Right forelimb (tissue), 1 donor: ENCODE measurements at regions not wholly inside any gene's neighbourhood (a gene's known extent, or its start where the extent isn't known, plus 50 kb on each side); places are given as distances from the start of the nearest gene placed in this dataset.
"Not testable (repeated sequence)": the region's sequence is repeated elsewhere in the genome, so short reads cannot be mapped to it uniquely, and the experiment has no call there.

Source experiments
- DNase-seq: peaks from one replicate; pipeline ENCODE4 v3.0.0-alpha.2; 2018

- no peak for DNase-seq
Measured at GRCh38 chr7:16318989-16319915, 102.1 kb downstream of the CRPPA start.

GRCh38 chr7:16318463-16318862 is 102.9 kb downstream of the CRPPA start:
- no peak for DNase-seq

GRCh38 chr7:16317406-16317805 is 103.9 kb downstream of the CRPPA start:
- DNase-seq, result no peak

DNA sequence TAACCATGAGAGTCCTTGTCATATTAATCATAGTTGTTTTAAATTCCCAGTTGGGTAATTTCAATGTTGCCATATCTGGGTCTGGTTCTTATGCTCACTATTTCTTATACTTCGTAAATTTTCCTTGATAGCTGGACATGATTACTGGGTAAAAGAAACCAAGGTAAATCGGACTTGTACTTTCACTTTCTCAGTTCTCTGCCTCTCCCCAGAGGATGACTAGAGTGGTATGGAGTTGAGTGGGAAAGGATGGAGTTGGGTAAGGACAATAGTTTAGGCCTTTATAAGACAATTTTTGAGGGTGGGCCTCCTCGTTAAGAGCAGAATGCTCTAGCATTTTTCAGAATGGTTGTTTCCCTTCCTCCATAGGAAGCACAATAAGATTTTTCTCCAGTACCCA is 106.1 kb downstream of the CRPPA start:
- no peak for DNase-seq

- DNase-seq, result no peak
Measured at GRCh38 chr7:16309129-16309528, 112.2 kb downstream of the CRPPA start.

GRCh38 chr7:16301291-16301690 is 120.0 kb downstream of the CRPPA start:
- no peak for DNase-seq

DNA sequence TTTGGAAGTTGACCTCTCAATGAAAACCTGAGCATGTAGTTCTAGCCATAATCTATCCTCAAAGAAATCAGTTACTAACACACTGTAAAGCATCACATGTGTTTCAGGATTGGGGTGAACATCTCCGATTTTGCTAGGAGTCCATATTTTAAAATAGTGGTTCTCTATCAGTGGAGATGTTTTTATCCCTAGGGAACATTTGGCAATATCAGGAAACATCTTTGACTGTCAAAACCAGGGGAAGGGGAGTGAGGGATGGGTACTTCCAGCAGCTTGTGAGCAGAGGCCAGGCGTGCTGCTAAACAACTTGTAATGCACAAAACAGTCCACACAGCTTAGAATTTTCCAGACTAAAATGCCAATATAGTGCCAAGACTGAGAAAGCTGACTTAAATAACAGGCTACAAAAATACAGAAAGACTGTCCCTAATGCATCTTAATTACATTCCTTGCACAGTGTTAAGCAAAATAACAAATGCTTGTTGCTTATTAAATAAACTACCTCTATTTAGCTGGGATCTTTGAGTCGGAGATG is 120.9 kb downstream of the CRPPA start:
- DNase-seq, result no peak

- DNase-seq, result no peak
Measured at GRCh38 chr7:16299853-16300252, 121.5 kb downstream of the CRPPA start.

DNA sequence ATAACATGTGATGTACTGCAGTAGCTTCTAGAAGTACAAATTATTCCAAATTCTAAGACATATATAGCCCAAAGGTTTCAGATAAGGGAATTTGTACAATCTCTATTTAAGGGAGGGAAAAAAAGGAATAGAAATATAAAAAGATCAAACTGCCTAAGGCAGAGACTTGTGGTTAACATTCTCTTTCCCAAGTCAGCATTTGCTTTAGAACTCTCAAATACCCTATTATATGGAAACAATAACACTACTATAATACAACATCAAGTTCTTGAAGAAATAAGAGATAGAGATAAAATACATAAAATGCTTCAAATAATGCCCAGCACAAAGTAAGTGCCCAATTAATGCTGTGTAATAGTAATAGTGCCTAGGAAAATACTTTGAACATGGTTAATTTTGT is 123.1 kb downstream of the CRPPA start:
- DNase-seq, result no peak

GRCh38 chr7:16295558-16295957 is 125.8 kb downstream of the CRPPA start:
- DNase-seq, result no peak

- no peak for DNase-seq
Measured at GRCh38 chr7:16293669-16294425, 127.5 kb downstream of the CRPPA start.

DNA sequence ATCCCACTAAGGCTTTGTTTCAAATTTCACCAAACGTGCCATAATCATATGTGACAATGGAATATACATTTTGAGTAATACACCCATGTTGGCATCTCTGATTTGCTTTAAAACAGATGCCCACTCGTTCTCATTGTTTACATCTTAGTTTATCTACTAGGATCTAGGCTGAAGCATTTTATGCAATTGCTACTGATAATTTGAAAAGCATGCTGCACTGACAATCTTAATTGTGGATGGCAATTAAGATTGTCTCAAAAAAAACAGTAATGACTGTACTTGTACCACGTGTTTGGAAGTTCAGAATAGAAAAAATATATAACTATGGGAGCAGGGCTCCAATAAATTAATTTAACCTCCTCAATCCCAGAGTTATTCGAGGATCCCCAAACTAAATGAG is 136.8 kb downstream of the CRPPA start:
- DNase-seq, result no peak

GRCh38 chr7:16278167-16278787 is 143.1 kb downstream of the CRPPA start:
- no peak for DNase-seq

DNA sequence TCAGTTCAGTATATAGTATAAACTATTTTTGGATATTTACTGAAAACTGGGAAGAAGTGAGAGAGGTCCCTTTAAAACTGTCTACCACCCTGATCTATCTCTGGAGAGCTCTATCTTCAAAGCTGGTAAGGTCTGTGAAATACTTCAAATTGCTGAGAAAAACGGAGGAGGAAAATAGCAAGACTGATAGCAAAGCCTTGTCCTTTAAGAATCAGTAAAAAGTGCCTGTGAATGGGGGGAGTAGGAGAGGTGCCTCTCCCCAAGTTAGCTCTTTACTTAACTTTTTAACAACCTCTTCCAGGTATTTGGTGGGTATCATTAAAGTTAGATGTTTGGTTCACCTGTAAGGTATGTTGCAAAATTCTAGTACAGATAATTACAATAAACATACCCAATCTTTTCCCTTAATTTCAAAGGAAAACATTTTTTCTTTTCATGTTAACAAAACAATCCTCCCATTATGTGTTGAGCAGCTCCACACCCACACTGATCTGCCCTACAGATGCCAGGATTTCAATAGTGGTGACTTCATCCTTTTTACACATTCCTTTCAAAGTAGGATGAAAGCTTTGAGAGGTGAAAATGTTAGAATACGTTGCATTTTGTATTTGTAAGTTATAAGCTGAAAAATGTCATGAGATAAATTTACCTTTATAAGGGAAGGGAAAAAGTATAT is 149.2 kb downstream of the CRPPA start:
- no peak for DNase-seq

DNA sequence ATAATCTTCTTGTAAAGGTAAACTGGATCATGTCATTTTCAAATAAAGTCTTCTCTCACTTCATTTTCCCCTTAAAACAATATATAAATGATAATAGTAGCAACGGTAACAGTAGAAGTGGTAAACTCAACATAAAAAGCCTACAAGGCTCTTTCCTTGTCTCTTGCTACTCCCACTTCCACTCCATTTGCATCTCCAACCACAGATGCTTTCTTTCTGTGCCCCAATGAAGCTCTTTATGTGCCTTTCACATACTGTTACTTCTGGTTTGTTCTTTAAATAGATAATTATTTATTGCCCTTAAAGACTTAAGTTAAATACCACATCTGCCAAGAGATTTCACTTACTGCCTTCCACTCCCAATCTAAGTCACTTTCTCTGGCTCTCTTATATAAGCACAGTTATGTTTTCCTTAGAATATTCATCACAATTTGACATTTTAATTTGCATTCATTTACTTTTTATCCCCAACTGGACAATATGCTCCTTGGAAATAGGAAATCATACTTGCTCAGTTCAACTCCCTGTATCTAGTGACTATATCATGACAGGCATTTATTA is 149.9 kb downstream of the CRPPA start:
- no peak for DNase-seq

DNA sequence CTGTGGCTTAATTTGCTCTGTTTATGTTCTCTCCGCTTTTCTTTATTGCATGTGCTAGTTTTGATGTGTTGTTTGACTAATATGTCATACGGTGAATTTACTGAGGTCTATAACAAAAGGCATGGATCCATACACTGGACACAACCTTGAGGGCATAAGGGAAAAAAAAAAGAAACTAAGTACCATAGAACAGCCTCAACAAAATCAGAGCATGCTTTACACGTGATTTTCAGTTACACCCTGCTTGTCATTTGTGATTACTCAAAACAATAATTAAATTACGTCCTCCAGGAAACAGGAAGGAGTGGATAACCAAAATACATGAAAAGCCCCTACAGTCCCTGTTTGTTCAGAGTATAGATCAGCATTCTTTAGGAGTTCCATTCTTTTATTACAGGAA is 150.5 kb downstream of the CRPPA start:
- no peak for DNase-seq

GRCh38 chr7:16268821-16269768 is 152.2 kb downstream of the CRPPA start:
- DNase-seq, result no peak

GRCh38 chr7:16267953-16268820 is 153.2 kb downstream of the CRPPA start:
- no peak for DNase-seq

DNA sequence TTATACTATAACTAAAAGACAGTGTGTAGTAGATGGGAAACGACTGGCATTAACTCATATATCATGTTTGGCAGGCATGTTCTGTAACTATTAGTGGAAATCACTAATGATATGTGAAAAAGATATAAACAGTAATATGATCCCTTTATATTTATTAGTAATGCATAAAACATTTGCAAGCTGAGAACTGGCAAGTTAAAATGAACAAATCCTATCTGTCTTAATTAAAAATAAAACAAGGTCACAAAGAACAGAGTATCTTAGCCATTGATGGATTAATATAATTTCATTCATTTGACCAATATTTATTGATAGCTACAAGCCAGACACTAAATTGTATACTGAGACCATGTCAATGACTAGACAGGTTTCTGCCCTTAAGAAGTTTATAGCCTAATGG is 154.5 kb downstream of the CRPPA start:
- no peak for DNase-seq

- not testable (repeated sequence) for DNase-seq
Measured at GRCh38 chr7:16266470-16266869, 154.9 kb downstream of the CRPPA start.
